HG03025 (cell line): ENCODE measurements at regions not wholly inside any gene's neighbourhood (a gene's known extent, or its start where the extent isn't known, plus 50 kb on each side); places are given as distances from the start of the nearest gene placed in this dataset.
A peak's percentile ranks its signal among the peaks of the same experiment; 100 is the strongest.
"Not testable (repeated sequence)": the region's sequence is repeated elsewhere in the genome, so short reads cannot be mapped to it uniquely, and the experiment has no call there.

Source experiments
- ATAC-seq: cut with Tn5 transposase; IDR thresholded peaks from one replicate; pipeline ENCODE4 v1.9.1; 2021; ENCODE audit warnings: mild to moderate bottlenecking, moderate library complexity; ENCODE audit not compliant: unreplicated experiment, low FRiP score

DNA sequence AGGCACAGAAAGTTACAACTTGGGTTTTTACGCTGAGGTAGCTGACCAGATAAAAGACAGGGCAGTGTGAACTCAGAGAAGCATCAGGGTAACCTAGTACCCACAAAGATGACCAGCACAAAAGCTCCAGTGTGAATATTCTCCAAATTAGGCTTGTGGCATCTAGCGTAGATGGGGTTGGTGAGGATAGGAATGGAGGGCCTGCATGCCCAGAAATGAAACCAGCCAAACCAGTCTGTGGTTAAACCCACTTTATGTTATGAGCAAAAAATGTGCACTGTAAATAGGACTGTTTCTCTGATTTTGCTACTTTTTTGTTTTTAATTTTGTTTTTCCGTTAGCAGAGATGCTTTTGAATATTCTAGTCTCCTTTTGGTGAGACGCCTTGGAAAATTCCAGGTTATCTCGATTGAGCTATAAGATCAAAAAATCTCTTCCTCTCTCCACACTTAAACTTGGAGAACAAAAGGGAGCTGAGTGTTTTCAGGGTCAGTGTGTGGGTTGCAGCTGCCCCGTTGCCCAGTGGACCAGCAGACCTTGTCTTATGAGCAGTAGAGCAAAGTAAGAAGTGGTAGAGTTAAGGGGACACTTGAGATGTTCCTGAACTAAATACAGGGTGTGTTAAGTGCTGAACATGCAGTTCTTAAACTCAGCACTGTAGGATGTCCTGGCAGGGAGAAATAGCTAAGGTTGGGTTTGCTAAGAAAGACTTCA is 132.9 kb downstream of the C3orf38 start:
- no peak for ATAC-seq

DNA sequence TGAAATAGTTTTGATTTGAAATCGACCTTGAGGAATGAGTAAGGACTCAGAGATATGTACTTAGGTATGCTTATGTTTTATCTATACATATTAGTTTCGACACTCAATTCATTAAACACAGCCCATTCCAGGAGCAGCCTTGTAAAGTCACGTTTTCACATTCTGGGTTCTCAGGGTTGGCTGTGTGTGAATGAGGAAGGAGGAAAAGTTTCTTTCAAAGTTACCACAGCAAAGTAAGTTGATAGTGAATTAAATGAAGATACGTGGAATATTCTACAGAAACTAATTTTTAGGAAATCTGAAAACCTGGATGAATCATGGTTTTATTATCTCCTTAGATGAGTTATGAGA is 133.5 kb downstream of the C3orf38 start:
- no peak for ATAC-seq

DNA sequence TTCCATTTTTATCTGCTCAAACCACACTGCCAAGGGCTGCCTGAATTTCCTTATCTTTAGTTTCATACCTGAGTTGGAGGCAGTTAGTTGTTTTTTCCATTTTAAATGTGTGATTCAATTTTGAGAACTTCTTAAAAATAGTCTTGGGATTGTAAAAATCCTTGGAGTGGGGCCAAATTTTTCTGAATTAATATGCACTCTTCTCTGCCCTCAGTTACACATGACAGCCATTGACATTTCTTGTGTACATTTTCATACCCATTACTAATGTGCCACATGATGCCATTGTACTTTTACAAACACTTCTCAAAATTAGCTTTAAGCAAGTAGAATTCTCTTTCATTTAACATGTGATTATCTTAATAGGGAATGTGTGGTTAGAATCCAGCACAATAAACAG is 141.7 kb downstream of the C3orf38 start:
- ATAC-seq: no peak

DNA sequence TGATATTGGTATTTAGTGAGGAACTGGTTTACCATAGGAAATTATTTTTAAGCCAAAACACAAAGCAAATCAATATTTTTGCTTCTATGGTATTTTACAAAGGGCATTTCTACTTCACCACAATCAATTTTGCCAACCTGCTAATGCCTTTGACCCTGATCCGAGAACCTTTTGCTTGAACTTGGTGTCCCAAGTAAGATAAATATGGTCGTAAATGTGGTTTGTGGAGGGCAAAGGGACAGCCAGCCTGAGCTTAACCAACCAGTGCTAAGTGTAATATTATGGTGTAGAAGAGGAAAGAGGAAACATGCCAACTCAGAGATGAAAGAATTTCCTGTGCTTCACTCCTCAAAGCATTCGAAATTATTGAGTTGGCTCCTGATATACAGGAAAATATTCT is 148.4 kb downstream of the C3orf38 start:
- ATAC-seq: no peak

DNA sequence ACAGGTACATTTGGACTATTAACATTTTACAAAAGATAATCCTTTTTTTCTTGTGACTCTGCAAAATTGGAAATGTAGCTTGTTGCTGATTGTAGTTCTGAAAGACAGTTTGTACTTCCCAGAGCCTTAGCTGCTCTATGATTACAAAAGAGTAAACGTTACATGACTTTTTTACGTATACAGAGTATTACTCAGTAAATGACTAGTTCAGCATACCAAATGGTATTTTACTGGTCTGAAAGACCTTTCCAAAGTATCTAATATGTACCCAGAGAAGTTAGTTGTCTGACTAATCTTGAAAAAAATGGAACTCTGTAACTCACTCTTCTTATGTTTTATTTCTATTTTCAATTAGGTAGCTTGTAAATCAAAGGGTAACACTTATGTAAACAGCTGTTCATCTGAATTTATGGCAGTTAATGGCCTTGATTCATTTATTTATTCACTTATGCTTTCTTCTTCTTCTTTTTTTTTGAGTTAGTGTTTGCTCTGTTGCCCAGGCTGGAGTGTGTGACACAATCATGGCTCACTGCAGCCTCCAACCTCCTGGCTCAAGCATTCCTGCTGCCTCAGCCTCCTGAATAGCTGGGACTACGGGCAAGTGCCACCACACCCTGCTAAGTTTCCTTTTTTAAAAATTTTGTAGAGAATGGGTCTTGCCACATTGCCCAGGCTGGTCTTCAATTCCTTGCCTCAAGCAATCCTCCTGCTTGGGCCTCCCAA is 151.7 kb downstream of the C3orf38 start:
- ATAC-seq: no peak

DNA sequence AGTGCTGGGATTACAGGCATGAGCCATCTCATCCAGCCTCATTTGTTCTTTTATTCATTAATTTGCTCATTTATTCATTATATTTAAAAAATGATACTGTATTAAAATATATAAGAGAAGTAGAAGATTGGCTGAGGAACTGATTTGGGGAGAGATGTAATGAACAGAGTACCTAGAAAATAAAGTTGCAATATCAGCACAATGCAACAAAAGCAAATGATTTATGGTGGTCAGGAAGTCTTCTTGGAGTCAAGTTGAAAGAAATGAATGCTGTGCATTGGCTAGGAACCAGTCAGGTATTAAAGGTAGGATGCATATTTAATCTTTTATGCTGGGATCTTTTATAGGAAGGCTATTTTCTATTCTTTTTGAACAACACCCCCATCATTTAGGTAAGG is 152.2 kb downstream of the C3orf38 start:
- no peak for ATAC-seq

DNA sequence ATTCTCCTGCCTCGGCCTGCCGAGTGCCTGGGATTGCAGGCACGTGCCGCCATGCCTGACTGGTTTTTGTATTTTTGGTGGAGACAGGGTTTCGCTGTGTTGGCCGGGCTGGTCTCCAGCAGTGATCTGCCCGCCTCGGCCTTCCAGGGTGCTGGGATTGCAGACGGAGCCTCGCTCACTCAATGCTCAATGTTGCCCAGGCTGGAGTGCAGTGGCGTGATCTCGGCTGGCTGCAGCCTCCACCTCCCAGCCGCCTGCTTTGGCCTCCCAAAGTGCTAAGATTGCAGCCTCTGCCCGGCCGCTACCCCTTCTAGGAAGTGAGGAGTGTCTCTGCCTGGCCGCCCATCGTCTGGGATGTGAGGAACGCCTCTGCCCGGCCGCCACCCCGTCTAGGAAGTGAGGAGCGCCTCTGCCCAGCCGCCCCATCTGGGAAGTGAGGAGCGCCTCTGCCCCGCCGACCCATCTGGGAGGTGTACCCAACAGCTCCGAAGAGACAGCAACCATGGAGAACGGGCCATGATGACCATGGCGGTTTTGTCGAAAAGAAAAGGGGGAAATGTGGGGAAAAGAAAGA is 153.7 kb downstream of the C3orf38 start:
- ATAC-seq: not testable (repeated sequence)

DNA sequence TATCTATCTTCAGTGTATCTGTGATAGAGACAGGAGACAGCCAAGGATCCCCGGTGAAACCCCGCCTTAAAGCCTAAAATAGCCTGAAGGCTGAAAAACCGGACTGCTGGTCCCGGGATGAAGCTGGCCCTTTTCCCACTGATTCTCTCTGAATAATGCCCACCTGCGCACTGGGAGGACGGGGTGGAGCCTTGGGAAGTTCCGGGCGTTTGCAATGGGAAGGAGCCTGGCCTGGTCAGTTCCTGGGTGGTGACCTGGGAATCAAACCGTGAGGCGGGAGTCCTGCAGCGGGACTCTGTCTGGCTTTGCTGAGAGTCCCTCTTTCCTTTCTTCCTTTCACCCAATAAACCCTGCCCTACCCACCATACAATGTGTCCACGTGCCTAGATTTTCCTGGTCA is 157.9 kb downstream of the C3orf38 start:
- no peak for ATAC-seq

DNA sequence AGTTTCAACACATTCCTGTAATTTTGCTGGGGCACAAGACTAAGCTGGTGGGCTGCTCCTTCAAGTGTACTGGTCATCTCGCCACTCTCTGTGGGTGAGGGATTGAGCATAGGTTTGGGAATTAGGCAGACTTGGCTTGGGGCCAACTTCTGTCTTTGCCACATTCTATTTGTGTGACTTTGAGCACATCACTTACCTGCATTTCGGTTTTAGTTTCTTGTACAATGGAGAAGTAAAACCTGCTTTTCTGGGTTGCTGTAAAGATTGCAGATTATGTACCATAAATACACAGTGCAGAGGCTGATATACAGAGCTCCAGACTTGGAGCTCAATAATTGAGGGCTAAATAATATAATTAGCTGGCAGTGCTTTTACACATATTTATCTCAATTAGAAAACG is 162.1 kb downstream of the C3orf38 start:
- ATAC-seq: peak; percentile 89

DNA sequence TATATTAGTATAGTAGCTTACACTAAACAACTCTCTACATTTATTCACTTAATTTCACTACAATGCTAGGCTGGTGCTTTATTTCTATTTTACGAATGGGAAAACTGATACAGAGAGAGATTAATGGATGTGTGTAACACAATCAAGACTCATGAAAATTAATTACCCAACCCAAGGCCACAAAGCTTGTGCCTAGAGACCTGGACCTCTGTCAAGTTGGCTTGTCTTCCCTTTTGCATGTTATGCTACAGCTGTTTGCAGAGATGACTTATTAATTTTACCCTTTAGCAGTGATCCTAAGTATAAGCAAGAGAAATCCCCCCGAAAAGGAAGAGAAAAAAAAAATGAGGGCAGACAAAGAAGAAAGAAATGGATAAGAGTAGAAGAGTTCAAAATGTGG is 162.5 kb downstream of the C3orf38 start:
- no peak for ATAC-seq

DNA sequence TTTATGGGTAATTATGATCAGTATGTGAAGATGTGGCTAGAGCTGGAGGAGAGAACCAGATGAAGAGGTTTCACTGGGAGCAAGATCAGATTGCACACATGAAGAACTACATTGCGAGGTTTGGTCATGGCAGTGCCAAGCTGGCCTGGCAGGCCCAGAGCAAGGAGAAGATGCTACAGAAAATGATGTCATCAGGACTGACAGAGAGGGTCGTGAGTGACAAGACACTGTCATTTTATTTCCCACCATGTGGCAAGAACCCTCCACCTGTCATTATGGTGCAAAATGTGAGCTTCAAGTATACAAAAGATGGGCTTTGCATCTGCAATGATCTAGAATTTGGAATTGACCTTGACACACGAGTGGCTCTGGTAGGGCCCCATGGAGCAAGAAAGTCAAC is 168.3 kb downstream of the C3orf38 start:
- ATAC-seq: no peak

DNA sequence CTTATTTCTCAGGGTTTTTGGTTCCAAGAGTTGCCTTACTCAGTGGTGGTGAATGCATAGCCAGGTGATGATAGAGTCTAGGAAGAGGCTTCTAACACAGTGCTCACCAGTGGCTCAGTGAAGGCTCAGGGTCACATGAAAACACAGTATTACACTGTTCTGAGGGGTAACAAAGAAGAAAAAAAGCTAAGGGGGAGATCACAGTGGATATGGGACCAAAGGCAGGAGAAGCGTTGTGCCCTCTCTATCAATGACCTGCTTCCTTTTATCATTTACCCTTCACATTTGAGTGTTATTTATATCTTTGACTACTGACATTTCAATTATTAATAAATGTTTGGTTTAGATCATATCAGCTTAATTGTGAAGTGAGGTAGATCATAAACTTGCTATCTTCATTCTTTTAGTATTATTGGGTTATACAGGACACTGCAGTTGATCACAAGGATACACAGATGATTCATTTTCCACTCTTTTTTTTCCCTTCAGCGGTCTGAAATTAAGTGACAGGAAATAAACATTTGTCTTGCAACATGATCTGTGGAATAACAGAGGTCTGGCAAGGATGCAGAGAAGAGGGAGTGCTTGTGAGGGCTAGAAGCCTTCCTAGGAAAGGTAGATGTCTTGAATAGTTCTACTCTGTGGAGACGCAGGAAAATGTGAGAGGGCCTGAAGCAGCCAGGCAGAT is 171.7 kb downstream of the C3orf38 start:
- no peak for ATAC-seq

DNA sequence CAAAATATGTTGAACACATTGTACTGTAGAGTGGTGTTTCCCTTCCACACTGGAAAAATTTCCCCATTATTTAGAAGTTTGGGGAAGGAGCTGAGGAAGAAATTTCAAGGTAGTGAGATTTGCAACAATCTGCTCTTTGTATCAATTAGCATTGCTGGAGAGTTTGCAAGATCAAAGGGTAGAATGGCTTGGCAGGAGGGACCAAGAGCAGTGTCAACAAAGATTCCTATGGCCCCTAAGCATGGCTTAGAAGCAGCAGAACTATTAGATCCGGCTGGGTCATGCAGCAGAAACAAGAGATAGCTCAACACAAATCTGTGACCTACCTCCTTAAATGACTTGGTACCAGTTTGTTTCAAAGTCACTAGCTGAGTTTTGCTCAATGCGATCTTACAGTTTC is 175.0 kb downstream of the C3orf38 start:
- no peak for ATAC-seq

DNA sequence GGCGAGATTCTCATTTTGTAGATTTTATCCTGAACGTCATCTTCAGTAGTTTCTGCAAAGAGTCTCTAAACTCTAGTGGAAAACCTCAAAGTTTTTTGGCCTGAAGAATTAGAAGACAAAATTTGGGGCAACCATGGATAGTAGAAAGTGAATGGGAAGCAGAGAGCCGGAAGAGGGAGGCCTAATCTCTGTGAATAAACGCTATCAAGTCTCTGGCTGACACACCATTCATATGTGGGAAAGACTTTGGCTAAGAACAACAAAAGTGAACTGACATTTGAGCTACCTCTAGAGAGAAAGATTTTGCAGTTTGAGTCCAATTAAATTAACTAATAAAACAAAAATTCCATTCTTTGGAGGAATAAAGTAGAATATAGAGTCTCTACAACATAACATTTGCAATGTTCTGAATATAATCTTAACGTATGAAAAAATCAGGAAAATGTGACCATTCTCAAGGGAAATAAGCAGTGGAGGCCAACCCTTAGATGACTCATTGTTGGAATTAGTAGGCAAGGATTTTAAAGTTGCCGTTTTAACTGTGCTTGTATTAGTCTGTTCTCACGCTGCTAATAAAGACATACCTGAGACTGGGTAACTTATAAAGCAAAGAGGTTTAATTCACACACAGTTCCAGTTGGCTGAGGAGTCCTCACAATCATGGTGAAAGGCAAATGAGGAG is 184.6 kb downstream of the C3orf38 start:
- no peak for ATAC-seq

DNA sequence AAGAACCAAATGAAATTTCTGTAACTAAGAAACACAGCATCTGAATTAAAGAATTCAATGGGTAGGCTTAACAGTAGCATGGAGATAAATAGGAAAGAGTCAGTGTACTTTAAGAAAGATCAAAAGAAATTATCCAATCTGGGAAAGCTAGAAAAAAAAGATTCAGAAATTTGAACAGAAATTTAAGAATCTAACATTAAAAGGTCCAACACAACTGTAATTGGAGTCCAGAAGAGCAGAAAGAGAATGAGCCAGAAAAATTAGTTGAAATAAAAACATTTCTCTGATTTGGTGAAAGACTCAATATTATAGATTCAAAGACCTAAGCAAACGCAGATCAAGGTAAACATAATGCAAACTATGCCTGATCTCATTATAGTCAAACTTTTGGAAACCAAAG is 187.1 kb downstream of the C3orf38 start:
- ATAC-seq: no peak

DNA sequence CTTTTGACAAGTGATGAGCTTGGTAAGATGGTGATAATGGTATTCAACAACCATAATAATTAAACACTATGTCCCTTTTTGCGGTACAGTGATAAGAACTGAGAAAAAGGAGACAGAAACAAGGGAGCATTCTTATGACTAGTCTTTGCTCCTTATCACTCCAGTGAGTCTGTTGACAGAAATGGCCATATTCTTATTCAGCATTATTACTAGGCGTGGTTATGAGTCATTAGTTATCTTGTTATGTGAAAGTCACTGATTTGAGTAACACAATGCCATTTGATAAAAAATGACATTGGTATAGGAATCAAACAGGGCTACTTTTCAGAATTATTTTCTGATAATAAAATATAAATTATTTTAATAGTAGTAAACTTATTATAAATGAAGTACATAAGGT is 193.5 kb downstream of the C3orf38 start:
- ATAC-seq: no peak

DNA sequence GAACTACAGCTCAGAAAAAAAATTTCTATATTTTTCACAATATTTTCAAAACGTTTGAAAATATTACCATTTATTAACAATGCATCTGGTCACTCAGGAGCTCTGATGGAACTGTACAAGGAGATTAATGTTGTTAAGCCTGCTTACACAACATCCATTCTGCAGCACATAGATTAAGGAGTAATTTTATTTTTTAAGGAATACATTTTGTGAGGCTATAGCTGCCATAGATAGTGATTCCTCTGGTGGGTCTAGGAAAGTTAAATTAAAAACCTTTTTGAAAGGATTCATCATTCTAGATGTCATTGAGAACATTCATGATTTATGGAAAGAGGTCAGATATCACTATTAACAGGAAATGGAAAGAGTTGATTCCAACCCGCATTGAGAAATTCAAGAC is 196.9 kb downstream of the C3orf38 start:
- no peak for ATAC-seq

DNA sequence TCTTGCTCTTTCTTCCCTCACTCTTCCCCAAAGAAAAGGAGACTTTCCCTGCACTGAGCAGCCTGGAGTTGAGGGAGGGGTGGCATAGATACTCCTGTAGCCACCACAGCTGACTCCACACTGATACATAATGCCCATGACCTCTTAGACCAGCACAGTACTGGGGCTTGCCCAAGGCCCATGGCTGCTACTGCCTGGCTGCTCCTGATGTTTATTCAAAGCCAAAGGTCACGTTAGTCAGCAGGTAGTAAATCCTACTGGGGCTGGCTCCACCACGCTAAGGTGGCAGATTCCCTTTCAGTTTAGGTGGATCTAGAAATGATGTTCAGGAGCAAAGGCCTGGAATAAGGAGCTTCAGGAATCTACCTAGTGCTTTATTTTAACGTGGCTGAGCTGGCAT is 212.7 kb downstream of the C3orf38 start:
- ATAC-seq: no peak

DNA sequence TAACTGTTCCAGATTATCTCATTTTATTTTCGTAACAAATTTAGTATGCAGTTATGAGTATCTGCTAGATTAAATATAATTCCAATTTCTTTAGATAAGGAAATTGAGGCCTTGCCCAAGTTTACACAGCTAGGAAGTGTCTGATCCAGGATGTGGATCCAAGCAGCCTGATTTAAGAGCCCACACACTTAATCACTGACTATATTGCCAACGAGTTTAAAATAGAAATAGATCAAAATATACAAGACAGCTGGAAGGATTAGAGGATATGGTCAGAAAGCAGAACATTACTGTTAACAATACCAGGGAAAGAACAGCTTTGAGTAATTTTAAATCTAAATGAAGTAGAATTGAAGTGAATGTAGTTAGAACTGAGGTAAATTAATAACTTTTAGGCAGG is 215.2 kb downstream of the C3orf38 start:
- ATAC-seq: no peak

DNA sequence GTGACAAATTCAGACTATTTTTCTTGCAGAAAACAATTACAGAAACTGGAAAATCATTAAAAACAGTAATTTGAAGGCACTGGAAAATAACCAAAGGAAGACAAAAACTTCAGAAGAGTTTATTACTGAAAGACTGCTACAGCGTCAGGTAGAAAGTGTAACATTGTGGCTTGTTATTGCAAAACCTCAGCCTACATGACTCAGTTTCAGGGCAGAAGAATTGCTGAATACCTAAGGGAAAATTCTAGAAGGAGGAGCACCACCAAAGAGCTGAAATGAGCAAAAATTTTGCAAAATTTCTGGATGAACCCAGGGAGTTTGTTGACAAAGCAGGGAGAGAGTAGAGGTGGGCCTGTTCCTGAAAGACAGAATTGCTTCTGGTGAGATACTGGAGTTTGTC is 219.6 kb downstream of the C3orf38 start:
- ATAC-seq: no peak

DNA sequence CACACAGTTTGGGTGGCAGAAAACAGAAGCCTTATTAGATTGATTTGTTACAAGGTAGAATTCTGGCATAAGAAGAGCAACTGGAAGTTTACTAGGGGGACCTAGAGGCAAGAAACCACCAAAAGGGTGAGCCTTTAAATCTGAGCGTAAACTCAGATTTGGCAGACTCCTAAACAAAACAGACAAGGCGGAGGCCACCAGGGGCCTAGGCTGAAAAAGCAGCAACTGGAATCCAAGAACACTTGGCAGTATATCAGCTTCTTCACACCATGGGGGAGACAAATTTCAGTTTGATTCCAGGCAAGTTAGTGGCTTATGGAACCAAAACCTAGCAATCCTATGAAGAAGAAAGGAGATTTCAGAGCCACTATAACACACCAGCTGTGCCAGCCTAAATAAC is 220.0 kb downstream of the C3orf38 start:
- no peak for ATAC-seq
